Daoy (cell line): ENCODE measurements at regions not wholly inside any gene's neighbourhood (a gene's known extent, or its start where the extent isn't known, plus 50 kb on each side); places are given as distances from the start of the nearest gene placed in this dataset.

Experiments
- DNase-seq: peaks from one replicate; pipeline ENCODE4 v3.0.0-alpha.2; 2015; ENCODE audit warnings: low read depth

GRCh38 chr2:139293992-139294548, 513.9 kb upstream of the NXPH2 start:
- no peak for DNase-seq

GRCh38 chr2:139281124-139281523, 500.9 kb upstream of the NXPH2 start:
- DNase-seq, result no peak

- no peak for DNase-seq
Observed at GRCh38 chr2:139271879-139272278, 491.7 kb upstream of the NXPH2 start.

- DNase-seq, result no peak
Observed at GRCh38 chr2:139271149-139271548, 491.0 kb upstream of the NXPH2 start.

- no peak for DNase-seq
Observed at GRCh38 chr2:139260052-139260430, 479.9 kb upstream of the NXPH2 start.

- no peak for DNase-seq
Observed at GRCh38 chr2:139259422-139260051, 479.3 kb upstream of the NXPH2 start.

GRCh38 chr2:139241286-139241685, 461.1 kb upstream of the NXPH2 start:
- DNase-seq, result no peak

- no peak for DNase-seq
Observed at GRCh38 chr2:139237023-139237422, 456.8 kb upstream of the NXPH2 start.

- no peak for DNase-seq
Observed at GRCh38 chr2:139230881-139231280, 450.7 kb upstream of the NXPH2 start.

- no peak for DNase-seq
Observed at GRCh38 chr2:139228276-139228675, 448.1 kb upstream of the NXPH2 start.

- no peak for DNase-seq
Observed at GRCh38 chr2:139225961-139226360, 445.8 kb upstream of the NXPH2 start.

GRCh38 chr2:139218181-139218580, 438.0 kb upstream of the NXPH2 start:
- no peak for DNase-seq

GRCh38 chr2:139217641-139218040, 437.5 kb upstream of the NXPH2 start:
- DNase-seq, result no peak

- no peak for DNase-seq
Observed at GRCh38 chr2:139216435-139216834, 436.2 kb upstream of the NXPH2 start.

- DNase-seq, result no peak
Observed at GRCh38 chr2:139214801-139215200, 434.6 kb upstream of the NXPH2 start.

- DNase-seq, result no peak
Observed at GRCh38 chr2:139209586-139209985, 429.4 kb upstream of the NXPH2 start.

GRCh38 chr2:139201516-139201915, 421.3 kb upstream of the NXPH2 start:
- DNase-seq, result no peak

GRCh38 chr2:139196754-139197153, 416.6 kb upstream of the NXPH2 start:
- DNase-seq, result no peak

GRCh38 chr2:139194546-139194945, 414.4 kb upstream of the NXPH2 start:
- no peak for DNase-seq

GRCh38 chr2:139177041-139177440, 396.9 kb upstream of the NXPH2 start:
- no peak for DNase-seq

GRCh38 chr2:139175510-139175909, 395.3 kb upstream of the NXPH2 start:
- DNase-seq, result no peak

GRCh38 chr2:139170406-139170805, 390.2 kb upstream of the NXPH2 start:
- DNase-seq, result no peak

- no peak for DNase-seq
Observed at GRCh38 chr2:139165601-139166000, 385.4 kb upstream of the NXPH2 start.

- DNase-seq, result no peak
Observed at GRCh38 chr2:139165041-139165440, 384.9 kb upstream of the NXPH2 start.
